Vagina (tissue), 2 donors: ENCODE measurements at regions not wholly inside any gene's neighbourhood (a gene's known extent, or its start where the extent isn't known, plus 50 kb on each side); places are given as distances from the start of the nearest gene placed in this dataset.

Source experiments
- CTCF ChIP-seq, 3 experiments: fragments of 450-650 bp in 2 of 3; fragments of 200-600 bp in 1 of 3; sonication (generic) in 1 of 3; IDR thresholded peaks; one replicate each; pipeline ENCODE4 v1.5.1; 2017 to 2019; ENCODE audit warnings: antibody characterized with exemption in 3 of 3, mild to moderate bottlenecking in 2 of 3, moderate library complexity in 2 of 3
- POLR2A ChIP-seq, 2 donors: fragments of 450-650 bp; IDR thresholded peaks; one replicate each; pipeline ENCODE4 v1.6.1; 2017; ENCODE audit warnings: antibody characterized with exemption in 2 of 2, mild to moderate bottlenecking in 2 of 2, moderate library complexity in 2 of 2
- POLR2AphosphoS5 ChIP-seq, 2 donors: sonication (generic); formaldehyde crosslinking; IDR thresholded peaks; one replicate each; pipeline ENCODE4 v1.9.0; 2017; ENCODE audit warnings: antibody characterized with exemption in 2 of 2, mild to moderate bottlenecking in 2 of 2, low read depth in 1 of 2; ENCODE audit not compliant: insufficient read depth in 1 of 2

- TF ChIP-seq CTCF (IDR thresholded peaks at IDR 0.05) (no peak), POLR2A (IDR thresholded peaks at IDR 0.05) (no peak), POLR2AphosphoS5 (IDR thresholded peaks at IDR 0.05; ENCODE audit: insufficient read depth in 1 of 2, low read depth in 1 of 2) (no peak)
Observed at GRCh38 chr5:26012078-26012477, 1026.3 kb downstream of the CDH9 start.
